Liver (tissue), 8 donors: ENCODE measurements at regions not wholly inside any gene's neighbourhood (a gene's known extent, or its start where the extent isn't known, plus 50 kb on each side); places are given as distances from the start of the nearest gene placed in this dataset.

Source experiments
- DNase-seq: peaks from one replicate; pipeline ENCODE4 v3.0.0-alpha.2; 2017; ENCODE audit warnings: low spot score
- H3K27ac ChIP-seq, 2 donors: one replicate each; pipeline ENCODE4 v1.7.0; 2013; ENCODE audit warnings: inconsistent platforms in 2 of 2, low read length in 2 of 2, control low read depth in 1 of 2, low read depth in 1 of 2, mild to moderate bottlenecking in 1 of 2
- H3K27me3 ChIP-seq, 4 donors: one replicate each; pipeline versions ENCODE4 v1.6.1 to v1.7.0; 2013; ENCODE audit warnings: low read length in 3 of 4, inconsistent platforms in 1 of 4, mild to moderate bottlenecking in 1 of 4, moderate library complexity in 1 of 4; ENCODE audit not compliant: control insufficient read depth in 4 of 4, insufficient read depth in 4 of 4
- H3K36me3 ChIP-seq, 4 donors: one replicate each; pipeline versions ENCODE4 v1.6.1 to v1.7.0; 2013; ENCODE audit warnings: low read length in 3 of 4, mild to moderate bottlenecking in 3 of 4, low read depth in 1 of 4, moderate library complexity in 1 of 4; ENCODE audit not compliant: control insufficient read depth in 4 of 4, insufficient read depth in 3 of 4
- H3K4me1 ChIP-seq, 4 donors: one replicate each; pipeline versions ENCODE4 v1.6.1 to v1.7.0; 2013; ENCODE audit warnings: low read length in 3 of 4, mild to moderate bottlenecking in 3 of 4, moderate library complexity in 1 of 4; ENCODE audit not compliant: control insufficient read depth in 4 of 4, insufficient read depth in 4 of 4
- H3K4me3 ChIP-seq, 3 donors: one replicate each; pipeline versions ENCODE4 v1.6.1 to v1.7.0; 2013; ENCODE audit warnings: low read length in 3 of 3, control low read depth in 1 of 3, low read depth in 1 of 3, mild to moderate bottlenecking in 1 of 3
- H3K9ac ChIP-seq, 2 donors: one replicate each; pipeline ENCODE4 v1.7.0; 2013; ENCODE audit warnings: low read length in 2 of 2, mild to moderate bottlenecking in 2 of 2, moderate library complexity in 2 of 2, control low read depth in 1 of 2, low read depth in 1 of 2
- H3K9me3 ChIP-seq, 4 donors: one replicate each; pipeline versions ENCODE4 v1.6.1 to v1.7.0; 2013; ENCODE audit warnings: low read length in 3 of 4; ENCODE audit not compliant: control insufficient read depth in 4 of 4
- FOXA1 ChIP-seq: IDR thresholded peaks from 2 replicates; pipeline ENCODE4 v1.6.1; 2016; ENCODE audit warnings: antibody characterized with exemption
- FOXA2 ChIP-seq: IDR thresholded peaks from 2 replicates; pipeline ENCODE4 v1.6.1; 2016; ENCODE audit warnings: antibody characterized with exemption
- GABPA ChIP-seq, 2 donors: IDR thresholded peaks in 1 of 2; conservative IDR thresholded peaks in 1 of 2; 2 replicates each; pipeline ENCODE4 v1.6.1; 2016; ENCODE audit warnings: antibody characterized with exemption in 2 of 2, mild to moderate bottlenecking in 1 of 2, moderate library complexity in 1 of 2
- HNF4A ChIP-seq, 2 donors: conservative IDR thresholded peaks; 2 replicates each; pipeline ENCODE4 v1.6.1; 2016; ENCODE audit warnings: antibody characterized with exemption in 2 of 2, mild to moderate bottlenecking in 2 of 2
- HNF4G ChIP-seq: IDR thresholded peaks from 2 replicates; pipeline ENCODE4 v1.6.1; 2016; ENCODE audit warnings: antibody characterized with exemption
- JUND ChIP-seq, 2 donors: IDR thresholded peaks; 2 replicates each; pipeline ENCODE4 v1.6.1; 2016; ENCODE audit warnings: antibody characterized with exemption in 2 of 2
- NR2F2 ChIP-seq: IDR thresholded peaks from 2 replicates; pipeline ENCODE4 v1.6.1; 2016; ENCODE audit warnings: antibody characterized with exemption
- RAD21 ChIP-seq, 2 donors: IDR thresholded peaks; 2 replicates each; pipeline ENCODE4 v1.6.1; 2016; ENCODE audit warnings: antibody characterized with exemption in 2 of 2, mild to moderate bottlenecking in 2 of 2
- RXRA ChIP-seq, 2 donors: IDR thresholded peaks; 2 replicates each; pipeline ENCODE4 v1.6.1; 2017 to 2018; ENCODE audit warnings: antibody characterized with exemption in 2 of 2, mild to moderate bottlenecking in 1 of 2
- SP1 ChIP-seq: IDR thresholded peaks from 2 replicates; pipeline ENCODE4 v1.6.1; 2018; ENCODE audit warnings: antibody characterized with exemption, mild to moderate bottlenecking
- YY1 ChIP-seq: IDR thresholded peaks from 2 replicates; pipeline ENCODE4 v1.6.1; 2016; ENCODE audit warnings: antibody characterized with exemption, mild to moderate bottlenecking
- WGBS: extraction: QIAGEN DNeasy Blood & Tissue Kit; methylation state at CpG from one replicate; pipeline ENCODE4 v1.1.7; 2013; 5-methylcytosine and 5-hydroxymethylcytosine counted together
- TF ChIP-seq, protein P1 (sequence below): IDR thresholded peaks from 2 replicates; pipeline ENCODE4 v1.6.1; 2016; ENCODE audit warnings: antibody characterized with exemption, mild to moderate bottlenecking
- TF ChIP-seq, protein P2 (sequence below): IDR thresholded peaks from 2 replicates; pipeline ENCODE4 v1.6.1; 2016; ENCODE audit warnings: antibody characterized with exemption
- TF ChIP-seq, protein P3 (sequence below): IDR thresholded peaks from 2 replicates; pipeline ENCODE4 v1.6.1; 2016; ENCODE audit warnings: antibody characterized with exemption
- TF ChIP-seq, protein P4 (sequence below): IDR thresholded peaks from 2 replicates; pipeline ENCODE4 v1.6.1; 2016; ENCODE audit warnings: antibody characterized with exemption
- TF ChIP-seq, protein P5 (sequence below): fragments of 150-350 bp; IDR thresholded peaks from 2 replicates; pipeline ENCODE4 v1.5.1; 2017; ENCODE audit warnings: improper control_type of control experiment, low read depth, low read length; ENCODE audit not compliant: missing input control
- donor health status: healthy.
- donor health status: healthy.
- donor health status: healthy.
- donor health status: healthy.
- donor health status: healthy.

DNA sequence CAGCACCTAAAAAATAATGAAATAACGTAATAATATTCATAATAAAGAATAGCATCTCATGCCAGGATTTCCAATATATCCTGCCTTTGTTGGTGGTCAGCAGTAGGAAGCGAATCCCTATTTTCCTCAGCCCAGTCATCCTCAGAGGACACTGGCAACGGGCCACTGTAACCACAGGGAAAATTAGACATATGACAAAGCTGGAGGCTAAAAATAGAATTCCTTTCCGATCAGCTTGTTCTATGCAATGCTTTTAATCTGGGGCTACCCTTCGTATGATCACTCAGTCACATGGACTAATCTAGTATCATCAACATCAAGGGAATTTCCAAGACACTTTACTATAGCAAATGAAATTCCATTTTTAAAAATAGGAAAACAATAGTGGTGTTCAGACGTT, 246.9 kb upstream of the KCNJ16 start:
- WGBS: 52% methylated on average over 6 of the region's 6 CpGs
- Histone ChIP-seq H3K9me3 (peaks cover 0 to 3% (median under 1%) of the 10 kb centered on the region in 4 donors), H3K4me3 (no peak overlapping the region), H3K27ac (no peak overlapping the region), H3K27me3 (peaks cover 0 to 7% (median 0%) of the 10 kb centered on the region in 4 donors), H3K9ac (no peak overlapping the region), H3K36me3 (no peaks in the 10 kb centered on the region), H3K4me1 (no peaks in the 10 kb centered on the region)
- TF ChIP-seq, protein P1, sequence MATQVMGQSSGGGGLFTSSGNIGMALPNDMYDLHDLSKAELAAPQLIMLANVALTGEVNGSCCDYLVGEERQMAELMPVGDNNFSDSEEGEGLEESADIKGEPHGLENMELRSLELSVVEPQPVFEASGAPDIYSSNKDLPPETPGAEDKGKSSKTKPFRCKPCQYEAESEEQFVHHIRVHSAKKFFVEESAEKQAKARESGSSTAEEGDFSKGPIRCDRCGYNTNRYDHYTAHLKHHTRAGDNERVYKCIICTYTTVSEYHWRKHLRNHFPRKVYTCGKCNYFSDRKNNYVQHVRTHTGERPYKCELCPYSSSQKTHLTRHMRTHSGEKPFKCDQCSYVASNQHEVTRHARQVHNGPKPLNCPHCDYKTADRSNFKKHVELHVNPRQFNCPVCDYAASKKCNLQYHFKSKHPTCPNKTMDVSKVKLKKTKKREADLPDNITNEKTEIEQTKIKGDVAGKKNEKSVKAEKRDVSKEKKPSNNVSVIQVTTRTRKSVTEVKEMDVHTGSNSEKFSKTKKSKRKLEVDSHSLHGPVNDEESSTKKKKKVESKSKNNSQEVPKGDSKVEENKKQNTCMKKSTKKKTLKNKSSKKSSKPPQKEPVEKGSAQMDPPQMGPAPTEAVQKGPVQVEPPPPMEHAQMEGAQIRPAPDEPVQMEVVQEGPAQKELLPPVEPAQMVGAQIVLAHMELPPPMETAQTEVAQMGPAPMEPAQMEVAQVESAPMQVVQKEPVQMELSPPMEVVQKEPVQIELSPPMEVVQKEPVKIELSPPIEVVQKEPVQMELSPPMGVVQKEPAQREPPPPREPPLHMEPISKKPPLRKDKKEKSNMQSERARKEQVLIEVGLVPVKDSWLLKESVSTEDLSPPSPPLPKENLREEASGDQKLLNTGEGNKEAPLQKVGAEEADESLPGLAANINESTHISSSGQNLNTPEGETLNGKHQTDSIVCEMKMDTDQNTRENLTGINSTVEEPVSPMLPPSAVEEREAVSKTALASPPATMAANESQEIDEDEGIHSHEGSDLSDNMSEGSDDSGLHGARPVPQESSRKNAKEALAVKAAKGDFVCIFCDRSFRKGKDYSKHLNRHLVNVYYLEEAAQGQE: no peak
- TF ChIP-seq, protein P2, sequence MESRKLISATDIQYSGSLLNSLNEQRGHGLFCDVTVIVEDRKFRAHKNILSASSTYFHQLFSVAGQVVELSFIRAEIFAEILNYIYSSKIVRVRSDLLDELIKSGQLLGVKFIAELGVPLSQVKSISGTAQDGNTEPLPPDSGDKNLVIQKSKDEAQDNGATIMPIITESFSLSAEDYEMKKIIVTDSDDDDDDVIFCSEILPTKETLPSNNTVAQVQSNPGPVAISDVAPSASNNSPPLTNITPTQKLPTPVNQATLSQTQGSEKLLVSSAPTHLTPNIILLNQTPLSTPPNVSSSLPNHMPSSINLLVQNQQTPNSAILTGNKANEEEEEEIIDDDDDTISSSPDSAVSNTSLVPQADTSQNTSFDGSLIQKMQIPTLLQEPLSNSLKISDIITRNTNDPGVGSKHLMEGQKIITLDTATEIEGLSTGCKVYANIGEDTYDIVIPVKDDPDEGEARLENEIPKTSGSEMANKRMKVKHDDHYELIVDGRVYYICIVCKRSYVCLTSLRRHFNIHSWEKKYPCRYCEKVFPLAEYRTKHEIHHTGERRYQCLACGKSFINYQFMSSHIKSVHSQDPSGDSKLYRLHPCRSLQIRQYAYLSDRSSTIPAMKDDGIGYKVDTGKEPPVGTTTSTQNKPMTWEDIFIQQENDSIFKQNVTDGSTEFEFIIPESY: no peak
- TF ChIP-seq GABPA (IDR thresholded peaks at IDR 0.05 in 1 of 2, conservative IDR thresholded peaks at IDR 0.05 in 1 of 2) (no peak), YY1 (no peak), RXRA (IDR thresholded peaks at IDR 0.05) (no peak), SP1 (no peak), NR2F2 (no peak), RAD21 (IDR thresholded peaks at IDR 0.05) (no peak), HNF4G (no peak)
- TF ChIP-seq, protein P3, sequence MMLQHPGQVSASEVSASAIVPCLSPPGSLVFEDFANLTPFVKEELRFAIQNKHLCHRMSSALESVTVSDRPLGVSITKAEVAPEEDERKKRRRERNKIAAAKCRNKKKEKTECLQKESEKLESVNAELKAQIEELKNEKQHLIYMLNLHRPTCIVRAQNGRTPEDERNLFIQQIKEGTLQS: no peak
- TF ChIP-seq, protein P4, sequence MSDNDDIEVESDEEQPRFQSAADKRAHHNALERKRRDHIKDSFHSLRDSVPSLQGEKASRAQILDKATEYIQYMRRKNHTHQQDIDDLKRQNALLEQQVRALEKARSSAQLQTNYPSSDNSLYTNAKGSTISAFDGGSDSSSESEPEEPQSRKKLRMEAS: no peak
- TF ChIP-seq, protein P5, sequence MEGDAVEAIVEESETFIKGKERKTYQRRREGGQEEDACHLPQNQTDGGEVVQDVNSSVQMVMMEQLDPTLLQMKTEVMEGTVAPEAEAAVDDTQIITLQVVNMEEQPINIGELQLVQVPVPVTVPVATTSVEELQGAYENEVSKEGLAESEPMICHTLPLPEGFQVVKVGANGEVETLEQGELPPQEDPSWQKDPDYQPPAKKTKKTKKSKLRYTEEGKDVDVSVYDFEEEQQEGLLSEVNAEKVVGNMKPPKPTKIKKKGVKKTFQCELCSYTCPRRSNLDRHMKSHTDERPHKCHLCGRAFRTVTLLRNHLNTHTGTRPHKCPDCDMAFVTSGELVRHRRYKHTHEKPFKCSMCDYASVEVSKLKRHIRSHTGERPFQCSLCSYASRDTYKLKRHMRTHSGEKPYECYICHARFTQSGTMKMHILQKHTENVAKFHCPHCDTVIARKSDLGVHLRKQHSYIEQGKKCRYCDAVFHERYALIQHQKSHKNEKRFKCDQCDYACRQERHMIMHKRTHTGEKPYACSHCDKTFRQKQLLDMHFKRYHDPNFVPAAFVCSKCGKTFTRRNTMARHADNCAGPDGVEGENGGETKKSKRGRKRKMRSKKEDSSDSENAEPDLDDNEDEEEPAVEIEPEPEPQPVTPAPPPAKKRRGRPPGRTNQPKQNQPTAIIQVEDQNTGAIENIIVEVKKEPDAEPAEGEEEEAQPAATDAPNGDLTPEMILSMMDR: no peak
- no peak for DNase-seq

DNA sequence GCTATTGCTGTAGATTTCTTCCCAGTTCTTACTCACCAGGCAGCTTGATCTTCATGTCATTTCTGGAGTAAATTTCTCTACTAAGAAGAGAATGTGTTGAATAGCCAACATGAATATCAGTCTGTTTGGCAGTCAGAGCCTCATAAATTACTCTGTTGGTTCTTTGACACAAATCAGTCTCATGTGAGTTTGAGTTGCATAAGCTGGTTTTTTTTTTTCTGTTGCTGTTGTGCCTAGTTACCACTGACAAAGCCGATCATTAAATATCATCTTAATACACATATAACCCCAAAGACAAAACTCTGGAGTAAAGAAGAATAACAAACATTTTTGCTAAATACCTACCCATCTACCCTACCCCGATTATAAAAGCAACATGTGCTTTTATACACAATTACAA, 240.5 kb upstream of the KCNJ16 start:
- H3K9me3 ChIP-seq: peaks cover 0 to 8% (median under 1%) of the 10 kb centered on the region in 4 donors
- no peaks in the 10 kb centered on the region for H3K4me1 ChIP-seq
- DNase-seq: no peak
- no peak overlapping the region for H3K9ac ChIP-seq
- WGBS: 80% methylated on average over 2 of the region's 2 CpGs
- peaks cover 0 to 3% (median 0%) of the 10 kb centered on the region in 4 donors for H3K27me3 ChIP-seq
- H3K4me3 ChIP-seq: no peak overlapping the region
- TF ChIP-seq JUND (IDR thresholded peaks at IDR 0.05) (no peak), HNF4G (no peak), FOXA2 (no peak), FOXA1 (no peak), GABPA (IDR thresholded peaks at IDR 0.05 in 1 of 2, conservative IDR thresholded peaks at IDR 0.05 in 1 of 2) (no peak), SP1 (no peak), HNF4A (conservative IDR thresholded peaks at IDR 0.05) (no peak), YY1 (no peak)
- TF ChIP-seq, protein P4: no peak
- TF ChIP-seq, protein P3: no peak
- TF ChIP-seq, protein P2: no peak
- TF ChIP-seq, protein P5: no peak
- no peak overlapping the region for H3K27ac ChIP-seq
- no peaks in the 10 kb centered on the region for H3K36me3 ChIP-seq
